HG03135 (cell line): ENCODE measurements at regions not wholly inside any gene's neighbourhood (a gene's known extent, or its start where the extent isn't known, plus 50 kb on each side); places are given as distances from the start of the nearest gene placed in this dataset.

ENCODE experiments used
- ATAC-seq: cut with Tn5 transposase; IDR thresholded peaks from one replicate; pipeline ENCODE4 v1.9.1; 2021; ENCODE audit warnings: mild to moderate bottlenecking, moderate library complexity; ENCODE audit not compliant: unreplicated experiment

GRCh38 chr3:35946121-35946853 lies 307.0 kb downstream of the ARPP21 start:
- no peak for ATAC-seq

DNA sequence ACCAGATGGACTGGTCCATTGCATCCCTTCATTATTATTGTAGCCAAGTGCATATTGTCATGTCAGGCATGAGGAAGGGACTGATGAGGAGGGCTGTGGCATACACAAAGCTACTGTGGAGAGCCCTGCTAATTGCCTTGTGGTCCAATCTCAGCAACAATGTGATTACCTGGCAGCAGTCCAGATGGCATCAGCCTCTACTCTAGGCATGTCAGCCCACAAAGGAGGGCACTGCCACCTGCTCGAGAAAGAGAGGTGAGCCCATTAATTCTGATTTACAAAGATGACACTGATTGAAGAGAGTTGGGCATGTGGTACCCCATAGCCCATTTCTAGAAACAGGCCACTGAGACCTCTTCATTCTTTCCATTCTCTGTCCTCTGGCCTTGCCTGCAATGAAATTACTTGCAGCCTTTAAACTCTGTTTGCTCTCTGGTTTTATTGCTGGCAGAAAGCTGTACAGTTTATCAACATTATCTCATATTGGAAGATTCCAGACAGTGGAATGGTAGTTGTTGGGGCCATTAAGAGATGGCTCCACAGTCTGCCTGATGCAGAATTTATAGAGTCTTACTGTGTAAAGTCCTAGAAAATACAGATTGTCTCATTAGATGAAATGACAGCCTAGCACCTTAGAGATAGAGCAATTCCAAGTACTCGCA lies 307.7 kb downstream of the ARPP21 start:
- no peak for ATAC-seq

- ATAC-seq = no peak
Observed at GRCh38 chr3:35950021-35950420, 310.7 kb downstream of the ARPP21 start.

DNA sequence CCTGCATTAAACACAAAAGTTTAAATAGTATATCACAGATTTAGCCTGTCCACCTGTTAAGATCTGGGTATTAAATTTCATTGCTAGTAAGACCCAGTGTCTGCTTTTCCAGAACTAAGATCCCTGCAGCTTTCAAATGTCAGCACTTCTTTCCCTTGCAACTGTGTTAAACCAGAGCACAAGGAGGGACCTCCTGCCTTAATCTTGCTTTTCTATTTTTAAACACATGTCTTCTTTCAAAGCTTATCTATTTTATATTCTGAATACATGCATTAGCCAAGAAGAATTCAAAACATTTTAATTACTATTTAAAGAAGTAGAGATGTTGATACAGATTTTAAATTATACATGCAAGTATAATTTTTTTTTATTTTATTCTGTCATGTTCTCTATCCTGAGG lies 315.1 kb downstream of the ARPP21 start:
- no peak for ATAC-seq

DNA sequence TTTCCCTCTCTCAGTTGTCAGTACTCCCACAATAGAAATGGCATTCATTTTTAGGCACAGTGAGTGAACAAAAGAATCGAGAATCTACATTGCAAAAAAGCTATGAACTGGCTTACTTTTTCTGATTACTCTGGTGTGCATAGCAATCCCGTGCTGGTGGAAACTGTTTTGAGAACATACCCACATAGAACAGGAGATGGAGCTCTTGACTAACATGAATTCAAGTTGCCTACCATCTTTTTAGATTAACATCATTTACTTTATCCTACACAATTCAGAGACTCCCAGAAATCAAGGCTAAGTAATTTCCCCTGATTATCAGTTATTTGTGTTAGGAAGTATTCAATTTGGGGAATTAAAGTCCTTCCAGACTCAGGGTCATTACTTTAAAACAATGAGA lies 326.6 kb downstream of the ARPP21 start:
- ATAC-seq = no peak

DNA sequence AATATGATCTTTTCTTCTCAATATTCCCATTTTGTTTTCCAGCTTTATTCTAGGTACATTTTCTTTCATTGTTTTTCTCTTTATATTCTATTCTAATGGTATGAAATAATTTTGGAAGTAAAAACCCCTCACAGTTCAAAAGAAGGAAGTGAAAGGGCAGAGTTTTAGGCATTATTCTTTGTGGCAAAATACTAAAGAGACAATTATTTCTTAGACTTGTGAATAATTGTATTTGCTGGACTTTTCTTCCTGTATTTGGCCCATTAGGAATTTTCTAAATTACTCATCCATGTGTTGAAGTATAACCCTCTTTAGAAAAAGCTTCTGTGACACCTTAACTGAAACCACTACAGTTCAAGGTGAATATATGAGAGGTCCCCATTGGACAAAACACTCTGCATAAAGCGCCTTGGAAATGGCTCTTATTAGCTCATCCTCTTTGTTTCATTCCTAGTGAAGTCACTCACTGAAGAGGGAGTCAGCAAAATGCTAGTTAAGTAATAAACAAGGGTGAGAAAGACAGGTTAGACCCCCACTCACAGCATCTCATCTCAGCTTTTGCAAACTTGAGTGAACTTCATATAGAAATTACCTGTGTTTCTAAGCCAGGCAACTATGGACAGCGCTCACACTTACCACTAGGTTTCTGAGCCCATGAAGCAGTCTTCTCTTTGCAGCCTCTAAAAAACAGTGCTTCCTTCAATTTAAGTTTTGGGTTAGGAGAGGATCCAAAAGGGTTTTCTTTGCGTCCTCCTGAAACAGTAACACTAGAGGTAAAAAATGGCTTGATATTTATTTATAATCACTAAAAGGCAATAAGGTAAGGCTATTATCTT lies 327.5 kb downstream of the ARPP21 start:
- ATAC-seq = no peak

GRCh38 chr3:35968043-35968622 lies 328.8 kb downstream of the ARPP21 start:
- ATAC-seq = no peak

DNA sequence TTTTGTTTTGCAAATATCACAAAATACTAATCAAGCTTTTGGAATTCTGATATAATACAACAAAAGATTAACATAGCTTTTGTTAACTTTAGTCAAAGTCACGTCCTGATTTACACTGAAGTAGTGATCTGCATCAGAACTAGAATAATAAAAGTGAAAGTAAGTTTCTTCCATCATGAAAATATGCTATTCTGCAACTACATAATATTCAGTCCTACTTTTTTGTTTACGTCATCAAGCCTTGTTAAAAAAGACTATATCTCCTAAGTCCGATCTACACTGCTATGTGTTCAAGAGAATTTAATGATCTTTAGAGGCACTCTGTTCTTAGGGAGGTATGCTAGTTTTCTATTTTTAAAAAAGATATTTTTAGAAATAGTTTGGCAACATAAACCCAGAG lies 330.1 kb downstream of the ARPP21 start:
- ATAC-seq = no peak

DNA sequence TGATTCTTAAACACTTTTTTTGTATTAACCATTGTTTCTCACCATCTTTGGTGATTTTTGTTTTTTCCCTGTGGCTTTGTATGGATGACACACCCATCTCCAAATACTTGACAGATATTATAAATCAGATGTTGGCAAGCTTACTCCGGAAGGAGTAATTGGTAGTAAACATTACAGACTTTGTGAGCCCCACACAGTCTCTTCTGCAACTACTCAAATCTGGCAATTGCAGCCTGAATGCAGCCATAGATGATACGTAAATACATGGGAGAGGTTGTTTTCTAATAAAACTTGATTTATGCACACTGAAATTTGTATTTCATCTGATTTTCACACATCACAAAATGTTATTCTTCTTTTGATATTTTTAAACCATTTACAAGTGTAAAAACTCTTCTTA lies 331.5 kb downstream of the ARPP21 start:
- no peak for ATAC-seq

GRCh38 chr3:35971686-35972085 lies 332.4 kb downstream of the ARPP21 start:
- no peak for ATAC-seq

GRCh38 chr3:35974872-35975271 lies 335.5 kb downstream of the ARPP21 start:
- ATAC-seq = no peak

DNA sequence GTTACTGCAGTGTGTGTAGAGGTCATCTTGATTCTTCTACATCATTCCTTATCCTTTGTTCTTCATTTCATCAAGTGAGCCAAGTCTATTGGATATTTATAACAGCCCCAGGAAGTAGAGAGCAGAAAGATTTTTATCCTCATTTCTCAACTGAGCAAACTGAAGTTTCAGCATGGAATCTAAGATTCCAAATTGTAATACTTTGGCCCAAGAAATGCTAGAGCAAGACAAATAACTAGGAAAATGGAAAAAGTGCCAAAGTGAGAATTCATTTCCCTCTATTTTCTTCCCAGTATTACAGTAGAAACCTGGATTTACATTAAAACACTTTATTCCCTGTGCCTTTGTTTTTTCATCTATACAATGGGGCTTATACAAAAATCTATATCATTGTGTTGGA lies 346.8 kb downstream of the ARPP21 start:
- no peak for ATAC-seq

GRCh38 chr3:35987386-35987785 lies 348.1 kb downstream of the ARPP21 start:
- ATAC-seq = no peak

- ATAC-seq = no peak
Observed at GRCh38 chr3:35992041-35992440, 352.7 kb downstream of the ARPP21 start.

GRCh38 chr3:36011791-36012190 lies 368.5 kb upstream of the STAC start:
- no peak for ATAC-seq

DNA sequence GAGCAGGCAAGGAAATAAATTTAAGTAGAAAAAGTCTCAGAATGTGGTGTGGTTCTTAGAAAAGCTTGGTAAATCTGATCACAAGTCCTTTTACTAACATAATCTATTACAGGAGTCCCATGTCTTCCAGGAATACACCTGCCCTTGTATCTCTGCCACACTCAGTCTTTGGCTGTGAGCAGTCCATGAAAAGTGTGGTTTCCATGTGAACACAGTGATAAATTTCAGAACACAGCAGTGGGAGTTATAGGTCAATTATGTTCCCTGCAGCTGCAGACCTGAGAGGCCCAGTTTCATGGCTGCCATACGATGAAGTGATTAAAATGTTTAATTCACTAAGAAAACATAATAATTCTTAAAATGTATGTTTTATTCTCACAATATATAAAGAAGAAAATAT lies 366.9 kb upstream of the STAC start:
- ATAC-seq = no peak

- no peak for ATAC-seq
Observed at GRCh38 chr3:36025232-36025631, 355.1 kb upstream of the STAC start.

DNA sequence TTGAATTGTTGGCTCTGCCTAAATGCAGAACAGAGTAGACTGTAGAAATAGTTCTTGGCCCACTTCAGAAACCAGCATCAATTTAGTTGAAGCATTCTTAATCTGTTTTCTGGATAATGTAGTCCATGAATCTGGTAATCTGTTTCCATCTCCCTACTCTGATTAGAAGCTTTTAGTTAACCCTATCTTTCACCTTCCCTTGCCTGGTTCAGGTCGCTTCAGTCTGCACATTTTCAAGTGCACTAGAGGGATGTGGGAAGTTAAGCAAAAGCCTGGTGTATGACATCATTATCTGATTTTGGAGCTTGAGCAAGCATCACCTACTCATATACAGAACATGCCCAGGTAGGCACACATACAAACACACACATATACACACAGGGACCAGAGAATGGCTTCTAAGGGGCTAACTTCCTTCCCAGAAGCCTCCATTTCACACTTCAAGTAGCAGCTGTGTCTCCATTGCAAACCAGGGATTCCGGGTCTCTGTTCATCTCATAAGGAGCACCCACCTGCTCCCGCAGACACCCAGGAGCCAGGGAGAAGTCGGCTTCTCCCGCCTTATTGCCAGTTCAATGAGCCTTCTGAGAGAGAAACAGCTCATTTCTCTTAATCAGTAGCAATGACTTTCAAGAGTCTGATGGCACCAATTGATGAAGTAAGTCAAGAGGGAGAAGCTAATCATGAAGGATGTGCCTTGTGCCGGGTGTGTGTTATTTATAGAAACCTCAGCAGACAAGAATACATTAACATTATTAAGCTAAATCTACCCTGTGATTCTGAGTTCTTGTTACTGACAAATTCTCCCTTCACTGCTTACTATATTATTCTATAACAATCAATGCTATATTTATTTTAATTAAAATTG lies 347.9 kb upstream of the STAC start:
- ATAC-seq = no peak

DNA sequence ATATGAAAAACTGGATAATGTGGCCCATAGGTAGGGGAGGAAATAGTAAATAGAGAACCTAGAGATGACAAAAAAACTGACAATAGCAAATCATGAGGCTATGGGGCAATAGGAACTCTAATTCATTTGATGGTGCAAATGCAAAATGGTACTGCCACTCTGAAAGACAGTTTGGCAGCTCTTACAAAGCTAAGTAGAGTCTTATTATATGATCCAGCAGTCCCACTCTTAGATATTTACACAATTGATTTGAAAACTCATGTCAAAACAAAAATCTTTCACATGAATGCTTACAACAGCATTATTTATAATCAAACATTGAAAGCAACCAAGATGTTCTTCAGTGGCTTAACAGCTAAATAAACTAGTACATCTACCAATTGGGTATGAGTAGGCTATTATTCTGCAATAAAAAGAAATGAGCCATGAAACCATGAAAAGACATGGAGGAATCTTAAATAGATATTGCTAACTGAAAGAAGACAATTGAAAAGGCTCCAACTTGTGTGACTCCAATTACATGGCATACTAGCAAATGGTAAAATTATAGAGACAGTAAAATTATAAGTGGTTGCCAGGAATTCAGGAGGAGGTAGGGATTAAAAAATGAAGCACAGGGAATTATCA lies 321.8 kb upstream of the STAC start:
- ATAC-seq = no peak

DNA sequence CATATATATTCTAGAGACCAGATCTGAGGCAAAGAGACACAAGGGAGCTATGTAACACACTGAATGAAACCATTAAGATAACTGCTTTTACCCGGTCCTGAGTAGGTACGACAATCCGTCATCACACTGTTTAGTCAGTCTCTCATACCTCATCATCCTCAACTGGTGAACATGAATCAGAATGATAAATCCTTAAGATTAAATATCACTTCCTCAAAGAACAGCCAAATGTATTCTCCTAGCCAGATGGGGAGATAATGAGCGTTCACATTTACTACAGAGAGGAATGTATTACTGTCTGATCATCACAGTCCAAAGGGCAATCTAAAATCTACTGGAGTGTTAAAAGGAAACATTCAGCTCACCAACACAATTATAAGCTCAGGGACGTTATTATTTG lies 319.4 kb upstream of the STAC start:
- no peak for ATAC-seq
